ENCODE measurements at regions not wholly inside any gene's neighbourhood (a gene's known extent, or its start where the extent isn't known, plus 50 kb on each side); places are given as distances from the start of the nearest gene placed in this dataset.

DNA sequence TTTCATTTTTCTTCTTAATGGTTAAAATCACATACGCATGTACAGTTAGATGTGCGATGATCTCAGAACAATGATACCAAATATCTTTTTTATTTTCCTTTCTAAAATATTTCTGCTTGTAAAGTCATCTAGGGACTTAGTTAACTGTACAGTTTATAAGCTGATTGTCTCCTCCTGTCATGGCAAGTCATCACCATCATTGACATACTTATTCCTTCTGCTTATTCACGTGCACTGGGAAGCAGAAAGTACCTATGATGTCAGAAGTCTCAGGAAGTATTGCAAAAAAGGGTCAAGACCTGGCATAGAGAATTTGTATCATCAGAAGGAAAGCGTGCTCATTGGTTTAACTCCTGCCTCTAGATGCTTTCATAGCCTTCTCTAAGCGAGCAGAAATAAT, 154.2 kb downstream of the DSC3 start:
- no peak for FAIRE-seq
- CTCF ChIA-PET (ENCODE audit: partially characterized antibody), result no interaction called here
- 91% methylated on average over 5 of the region's 5 CpGs; no CpG with 5 or more reads in 1 of the 2 experiments for WGBS, 2 experiments (ENCODE audit: extremely low coverage in 1 of 2, insufficient coverage in 1 of 2, insufficient read length in 1 of 2, insufficient replicate concordance in 2 of 2, low coverage in 1 of 2, low lambda C conversion rate in 2 of 2, missing lambda C conversion rate in 1 of 2)
- TF ChIP-seq MAFK (IDR thresholded peaks at IDR 0.05; ENCODE audit: low read depth, low read length) (no peak), SUZ12 (IDR thresholded peaks at IDR 0.05; ENCODE audit: low read length) (no peak), EGR1 (IDR thresholded peaks at IDR 0.05; ENCODE audit: borderline replicate concordance, low read depth, low read length) (no peak), NRF1 (IDR thresholded peaks at IDR 0.05; ENCODE audit: low read depth, low read length) (no peak), FOSL1 (IDR thresholded peaks at IDR 0.05; ENCODE audit: insufficient read depth, low read depth, low read length) (no peak), TAF7 (optimal IDR thresholded peaks at IDR 0.05; ENCODE audit: borderline replicate concordance, low read depth, low read length) (no peak), ZNF274 (IDR thresholded peaks at IDR 0.05; ENCODE audit: borderline replicate concordance, extremely low read depth, low read length) (no peak), EP300 (IDR thresholded peaks at IDR 0.05; ENCODE audit: borderline replicate concordance in 1 of 2, low read depth in 2 of 2, low read length in 2 of 2) (no peak), RAD21 (IDR thresholded peaks at IDR 0.05 in 1 of 2, conservative IDR thresholded peaks at IDR 0.05 in 1 of 2; ENCODE audit: low read depth in 2 of 2, low read length in 2 of 2) (no peak), CEBPB (IDR thresholded peaks at IDR 0.05; ENCODE audit: low read depth, low read length) (no peak), POLR2A (IDR thresholded peaks at IDR 0.05; ENCODE audit: control extremely low read depth in 1 of 2, low read depth in 2 of 2, low read length in 2 of 2) (no peak), CBX5 (IDR thresholded peaks at IDR 0.05; ENCODE audit: low read depth, low read length) (no peak)
- TF ChIP-seq, protein P1, sequence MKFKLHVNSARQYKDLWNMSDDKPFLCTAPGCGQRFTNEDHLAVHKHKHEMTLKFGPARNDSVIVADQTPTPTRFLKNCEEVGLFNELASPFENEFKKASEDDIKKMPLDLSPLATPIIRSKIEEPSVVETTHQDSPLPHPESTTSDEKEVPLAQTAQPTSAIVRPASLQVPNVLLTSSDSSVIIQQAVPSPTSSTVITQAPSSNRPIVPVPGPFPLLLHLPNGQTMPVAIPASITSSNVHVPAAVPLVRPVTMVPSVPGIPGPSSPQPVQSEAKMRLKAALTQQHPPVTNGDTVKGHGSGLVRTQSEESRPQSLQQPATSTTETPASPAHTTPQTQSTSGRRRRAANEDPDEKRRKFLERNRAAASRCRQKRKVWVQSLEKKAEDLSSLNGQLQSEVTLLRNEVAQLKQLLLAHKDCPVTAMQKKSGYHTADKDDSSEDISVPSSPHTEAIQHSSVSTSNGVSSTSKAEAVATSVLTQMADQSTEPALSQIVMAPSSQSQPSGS (IDR thresholded peaks at IDR 0.05; ENCODE audit: low read length), result no peak

More for the DNA sequence above, 154.2 kb downstream of the DSC3 start:
- H4K8ac ChIP-seq (ENCODE audit: extremely low read depth, insufficient read depth, low read length), result no peak overlapping the region
- DNase-seq (ENCODE audit: low read depth in 1 of 2, low spot score in 2 of 2), result no peak
- no peak overlapping the region for H3K27ac ChIP-seq (ENCODE audit: low read depth, low read length)
- H3K23ac ChIP-seq (ENCODE audit: insufficient read length), result no peak overlapping the region
- H3K18ac ChIP-seq (ENCODE audit: extremely low read depth, low read length), result no peak overlapping the region
- no peak overlapping the region for H3K9ac ChIP-seq (replicated peaks in 1 of 4; ENCODE audit: extremely low read depth in 1 of 4, low read depth in 3 of 4, low read length in 3 of 4)
- no peak overlapping the region for H2BK15ac ChIP-seq (ENCODE audit: low read length)
- no peaks in the 10 kb centered on the region for H3K36me3 ChIP-seq (ENCODE audit: control insufficient read depth in 2 of 4, insufficient read depth in 4 of 4, low read length in 3 of 4)
- H2BK20ac ChIP-seq (ENCODE audit: low read length), result no peak overlapping the region
- no peaks in the 10 kb centered on the region for H3K9me3 ChIP-seq (ENCODE audit: insufficient read depth in 2 of 2, low read depth in 1 of 2, low read length in 1 of 2)
- no peak overlapping the region for H2AK5ac ChIP-seq (ENCODE audit: low read depth, low read length)
- POLR2A ChIA-PET (ENCODE audit: partially characterized antibody), result no interaction called here
- no peak overlapping the region for H2AFZ ChIP-seq (ENCODE audit: low read length)
- H4K5ac ChIP-seq (ENCODE audit: insufficient read length, low read depth, low read length), result no peak overlapping the region
- H3K4ac ChIP-seq (replicated peaks; ENCODE audit: insufficient read length, low read depth, low read length), result no peak overlapping the region
- no peaks in the 10 kb centered on the region for H3K23me2 ChIP-seq (ENCODE audit: low read depth, low read length)
- H3K4me1 ChIP-seq (replicated peaks in 1 of 4; ENCODE audit: control insufficient read depth in 3 of 4, insufficient read depth in 4 of 4, low read length in 3 of 4), result 0 out of 7 replicates have a peak, but pooled peaks cover 0 to 2% (median 0%) of the 10 kb centered on the region in 4 experiments
- no peak overlapping the region for H3K4me3 ChIP-seq (ENCODE audit: extremely low read depth in 1 of 4, insufficient read depth in 2 of 4, low read depth in 3 of 4, low read length in 4 of 4)
- no peaks in the 10 kb centered on the region for H3K79me2 ChIP-seq (ENCODE audit: control insufficient read depth in 1 of 2, insufficient read depth in 2 of 2, low read length in 2 of 2)
- no peak overlapping the region for H2BK5ac ChIP-seq (ENCODE audit: low read depth, low read length)
- no peaks in the 10 kb centered on the region for H3K27me3 ChIP-seq (replicated peaks in 1 of 4; ENCODE audit: control insufficient read depth in 3 of 4, extremely low read depth in 1 of 4, insufficient read depth in 3 of 4, low read length in 3 of 4)
- no peak overlapping the region for H4K91ac ChIP-seq (replicated peaks; ENCODE audit: insufficient read length, low read length)
- H2BK120ac ChIP-seq (replicated peaks; ENCODE audit: low read depth, low read length), result no peak overlapping the region
- no peaks in the 10 kb centered on the region for H4K20me1 ChIP-seq (replicated peaks in 1 of 2; ENCODE audit: control insufficient read depth in 1 of 2, insufficient read depth in 2 of 2, low read length in 2 of 2)
- H3K14ac ChIP-seq (ENCODE audit: insufficient read length), result no peak overlapping the region
- no peak overlapping the region for H3K4me2 ChIP-seq (ENCODE audit: insufficient read depth in 1 of 2, low read depth in 2 of 2, low read length in 2 of 2)
- no peak overlapping the region for H2BK12ac ChIP-seq (ENCODE audit: low read depth, low read length)
- no peak overlapping the region for H3K56ac ChIP-seq (replicated peaks; ENCODE audit: insufficient read length, low read depth, low read length)
- no peaks in the 10 kb centered on the region for H3K79me1 ChIP-seq (ENCODE audit: low read depth, low read length)
